Choroid plexus epithelial cell (primary cell): ENCODE measurements at regions not wholly inside any gene's neighbourhood (a gene's known extent, or its start where the extent isn't known, plus 50 kb on each side); places are given as distances from the start of the nearest gene placed in this dataset.
"Not testable (repeated sequence)": the region's sequence is repeated elsewhere in the genome, so short reads cannot be mapped to it uniquely, and the experiment has no call there.

Experiments
- DNase-seq: peaks from one replicate; pipeline ENCODE4 v3.0.0-alpha.2; 2010; ENCODE audit warnings: low read depth
- H3K4me3 ChIP-seq: 2 replicates; pipeline ENCODE4 v1.5.1; 2011; ENCODE audit warnings: low read depth, mild to moderate bottlenecking, control low read depth, low read length, moderate library complexity
- TF ChIP-seq, protein P1 (sequence below): conservative IDR thresholded peaks from 2 replicates; pipeline ENCODE4 v1.5.1; 2011; ENCODE audit warnings: low read depth, mild to moderate bottlenecking, control low read depth, inconsistent platforms, low read length, moderate library complexity

DNA sequence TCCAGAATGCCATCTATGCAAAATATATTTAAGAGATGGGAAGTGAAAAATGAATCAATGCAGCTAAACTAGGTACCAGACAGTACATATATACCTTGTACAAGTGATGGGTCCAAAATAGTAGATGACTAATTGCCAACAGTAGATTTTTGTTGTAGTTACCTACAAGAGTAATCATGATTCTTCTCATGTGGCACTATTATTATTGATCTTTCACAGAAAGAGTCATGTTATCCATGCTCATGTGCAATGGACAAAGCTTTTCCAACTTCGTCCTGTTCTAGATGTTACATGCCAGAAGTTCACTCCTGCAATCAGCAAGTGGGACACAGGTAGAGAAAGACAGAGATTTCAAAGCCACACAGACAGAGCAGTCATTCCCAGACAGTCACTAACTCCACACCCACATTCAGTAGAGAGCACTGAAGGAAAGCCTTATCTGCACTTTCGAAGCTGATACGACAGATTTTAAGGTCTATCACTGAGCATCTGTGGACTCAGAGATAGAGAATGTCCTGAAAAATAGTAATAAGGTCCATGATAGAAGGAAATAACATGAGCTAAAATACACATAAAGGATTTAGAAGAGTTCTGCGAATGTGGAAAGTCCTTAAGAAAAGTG lies 101.6 kb upstream of the ITPRID2 start:
- DNase-seq: no peak
- TF ChIP-seq, protein P1, sequence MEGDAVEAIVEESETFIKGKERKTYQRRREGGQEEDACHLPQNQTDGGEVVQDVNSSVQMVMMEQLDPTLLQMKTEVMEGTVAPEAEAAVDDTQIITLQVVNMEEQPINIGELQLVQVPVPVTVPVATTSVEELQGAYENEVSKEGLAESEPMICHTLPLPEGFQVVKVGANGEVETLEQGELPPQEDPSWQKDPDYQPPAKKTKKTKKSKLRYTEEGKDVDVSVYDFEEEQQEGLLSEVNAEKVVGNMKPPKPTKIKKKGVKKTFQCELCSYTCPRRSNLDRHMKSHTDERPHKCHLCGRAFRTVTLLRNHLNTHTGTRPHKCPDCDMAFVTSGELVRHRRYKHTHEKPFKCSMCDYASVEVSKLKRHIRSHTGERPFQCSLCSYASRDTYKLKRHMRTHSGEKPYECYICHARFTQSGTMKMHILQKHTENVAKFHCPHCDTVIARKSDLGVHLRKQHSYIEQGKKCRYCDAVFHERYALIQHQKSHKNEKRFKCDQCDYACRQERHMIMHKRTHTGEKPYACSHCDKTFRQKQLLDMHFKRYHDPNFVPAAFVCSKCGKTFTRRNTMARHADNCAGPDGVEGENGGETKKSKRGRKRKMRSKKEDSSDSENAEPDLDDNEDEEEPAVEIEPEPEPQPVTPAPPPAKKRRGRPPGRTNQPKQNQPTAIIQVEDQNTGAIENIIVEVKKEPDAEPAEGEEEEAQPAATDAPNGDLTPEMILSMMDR: no peak

DNA sequence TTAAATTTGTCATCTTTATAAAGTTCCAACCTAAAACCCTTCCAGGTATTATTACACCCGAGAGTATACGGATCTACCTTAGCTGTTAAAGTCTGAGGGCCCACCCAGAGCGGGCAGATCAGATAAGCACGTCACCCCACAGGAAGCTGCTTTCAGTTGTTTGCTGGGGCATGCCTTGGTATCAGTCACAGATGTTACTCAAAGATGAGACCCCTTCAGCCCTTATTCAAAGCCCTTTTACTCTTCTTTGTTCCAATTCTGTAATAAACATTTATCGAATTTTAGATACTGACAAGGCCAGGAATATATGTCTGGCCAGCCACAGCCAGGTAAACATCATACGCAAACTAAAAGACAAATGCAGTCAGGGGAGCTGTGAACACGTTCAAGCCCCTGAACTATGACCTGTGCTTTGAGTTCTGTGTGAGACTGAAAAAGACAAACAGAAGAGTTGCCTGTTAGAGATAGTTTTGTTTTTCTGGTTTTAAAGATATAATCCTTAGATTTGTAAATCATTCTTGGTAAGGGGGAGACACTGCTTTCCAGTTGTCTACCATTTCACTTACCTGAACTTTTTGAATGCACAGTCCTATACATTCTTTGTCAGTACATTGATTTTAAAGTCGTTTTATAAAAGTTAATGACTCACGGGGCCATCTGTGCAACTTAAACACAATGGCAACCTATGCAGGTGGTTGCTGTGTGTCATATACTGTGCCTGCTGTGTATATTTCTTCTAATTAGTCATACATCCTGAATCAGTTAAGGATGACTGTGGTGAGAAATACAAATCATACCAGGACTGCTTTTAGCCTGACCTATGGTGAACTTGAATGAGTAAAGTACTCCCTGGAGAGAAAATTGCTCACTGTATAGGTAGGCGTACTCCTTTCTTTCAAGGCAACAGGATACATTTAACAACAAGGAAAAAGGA lies 100.5 kb upstream of the ITPRID2 start:
- TF ChIP-seq, protein P1: no peak
- H3K4me3 ChIP-seq: no peak overlapping the region
- peak; percentile 97 for DNase-seq

More for the DNA sequence above, 101.6 kb upstream of the ITPRID2 start:
- H3K4me3 ChIP-seq: no peak overlapping the region

DNA sequence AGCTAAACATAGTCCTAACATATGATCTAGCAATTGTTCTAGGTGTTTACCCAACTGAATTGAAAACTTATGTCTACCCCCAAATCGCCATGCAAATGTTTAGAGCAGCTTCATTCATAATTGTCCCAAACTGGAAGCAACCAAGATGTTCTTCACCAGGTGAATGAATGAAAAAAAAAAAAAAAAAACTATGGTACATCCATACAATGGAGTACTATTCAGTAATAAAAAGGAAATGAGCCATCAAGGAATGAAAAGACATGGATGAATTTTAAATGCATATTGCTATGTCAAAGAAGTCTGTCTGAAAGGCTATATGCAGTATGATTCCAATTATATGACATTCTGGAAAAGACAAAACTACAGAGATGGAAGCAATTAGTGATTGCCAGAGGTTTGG lies 98.6 kb upstream of the ITPRID2 start:
- TF ChIP-seq, protein P1: no peak
- DNase-seq: no peak

DNA sequence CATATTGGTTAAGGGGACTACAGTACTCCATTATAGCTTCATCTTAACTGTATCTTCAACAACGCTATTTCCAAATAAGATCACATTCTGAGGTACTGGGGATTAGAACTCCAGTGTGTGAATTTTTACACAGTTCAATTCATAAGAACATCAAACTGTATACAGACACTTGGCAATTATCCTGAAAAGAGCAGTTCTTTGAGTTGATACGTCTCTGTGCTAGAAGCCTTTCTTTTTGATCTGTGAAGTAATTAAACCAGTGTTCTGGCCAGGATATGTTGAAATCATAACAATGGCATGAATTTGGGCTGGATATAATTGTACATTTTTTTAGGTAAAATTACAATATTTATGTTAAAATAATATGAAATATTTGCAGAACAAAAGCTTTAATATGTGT lies 93.5 kb upstream of the ITPRID2 start:
- no peak for DNase-seq
- H3K4me3 ChIP-seq: no peak overlapping the region
- TF ChIP-seq, protein P1: no peak

More for the DNA sequence above, 98.6 kb upstream of the ITPRID2 start:
- no peak overlapping the region for H3K4me3 ChIP-seq

DNA sequence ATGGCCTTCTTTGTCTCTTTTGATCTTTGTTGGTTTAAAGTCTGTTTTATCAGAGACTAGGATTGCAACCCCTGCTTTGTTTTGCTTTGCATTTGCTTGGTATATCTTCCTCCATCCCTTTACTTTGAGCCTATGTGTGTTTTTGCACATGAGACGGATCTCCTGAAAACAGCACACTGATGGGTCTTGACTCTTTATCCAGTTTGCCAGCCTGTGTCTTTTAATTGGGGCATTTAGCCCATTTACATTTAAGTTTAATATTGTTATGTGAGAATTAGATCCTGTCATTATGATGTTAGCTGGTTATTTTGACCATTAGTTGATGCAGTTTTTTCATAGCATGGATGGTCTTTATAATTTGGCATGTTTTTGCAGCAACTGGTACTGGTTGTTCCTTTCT lies 89.2 kb upstream of the ITPRID2 start:
- not testable (repeated sequence) for H3K4me3 ChIP-seq, DNase-seq

DNA sequence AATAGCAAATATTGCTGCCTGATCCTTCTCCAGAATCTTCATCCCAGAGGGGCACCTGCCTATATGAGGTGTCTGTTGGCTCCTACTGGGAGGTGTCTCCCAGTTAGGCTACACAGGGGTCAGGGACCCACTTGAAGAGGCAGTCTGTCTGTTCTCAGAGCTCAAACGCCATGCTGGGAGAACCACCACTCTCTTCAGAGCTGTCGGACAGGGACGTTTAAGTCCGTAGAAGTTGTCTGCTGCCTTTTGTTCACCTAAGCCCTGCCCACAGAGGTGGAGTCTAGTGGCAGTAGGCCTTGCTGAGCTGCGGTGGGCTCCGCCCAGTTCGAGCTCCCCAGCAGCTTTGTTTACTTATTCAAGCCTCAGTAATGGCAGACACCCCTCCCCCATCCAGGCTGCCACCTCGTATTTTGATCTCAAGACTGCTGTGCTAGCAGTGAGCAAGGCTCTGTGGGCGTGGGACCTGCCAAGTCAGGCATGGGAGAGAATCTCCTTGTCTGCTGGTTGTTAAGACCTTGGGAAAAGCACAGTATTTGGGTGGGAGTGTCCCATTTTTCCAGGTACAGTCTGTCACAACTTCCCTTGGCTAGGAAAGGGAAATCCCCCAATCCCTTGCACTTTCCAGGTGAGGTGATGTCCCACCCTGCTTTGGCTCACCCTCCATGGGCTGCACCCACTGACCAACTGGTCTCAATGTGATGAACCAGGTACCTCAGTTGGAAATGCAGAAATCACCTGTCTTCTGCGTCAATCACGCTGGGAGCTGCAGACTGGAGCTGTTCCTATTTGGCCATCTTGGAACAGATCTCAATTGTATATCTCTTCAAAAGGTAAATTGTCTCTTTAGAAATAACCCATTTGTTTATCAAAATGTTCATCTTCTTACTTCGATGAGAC lies 87.4 kb upstream of the ITPRID2 start:
- not testable (repeated sequence) for H3K4me3 ChIP-seq, DNase-seq

DNA sequence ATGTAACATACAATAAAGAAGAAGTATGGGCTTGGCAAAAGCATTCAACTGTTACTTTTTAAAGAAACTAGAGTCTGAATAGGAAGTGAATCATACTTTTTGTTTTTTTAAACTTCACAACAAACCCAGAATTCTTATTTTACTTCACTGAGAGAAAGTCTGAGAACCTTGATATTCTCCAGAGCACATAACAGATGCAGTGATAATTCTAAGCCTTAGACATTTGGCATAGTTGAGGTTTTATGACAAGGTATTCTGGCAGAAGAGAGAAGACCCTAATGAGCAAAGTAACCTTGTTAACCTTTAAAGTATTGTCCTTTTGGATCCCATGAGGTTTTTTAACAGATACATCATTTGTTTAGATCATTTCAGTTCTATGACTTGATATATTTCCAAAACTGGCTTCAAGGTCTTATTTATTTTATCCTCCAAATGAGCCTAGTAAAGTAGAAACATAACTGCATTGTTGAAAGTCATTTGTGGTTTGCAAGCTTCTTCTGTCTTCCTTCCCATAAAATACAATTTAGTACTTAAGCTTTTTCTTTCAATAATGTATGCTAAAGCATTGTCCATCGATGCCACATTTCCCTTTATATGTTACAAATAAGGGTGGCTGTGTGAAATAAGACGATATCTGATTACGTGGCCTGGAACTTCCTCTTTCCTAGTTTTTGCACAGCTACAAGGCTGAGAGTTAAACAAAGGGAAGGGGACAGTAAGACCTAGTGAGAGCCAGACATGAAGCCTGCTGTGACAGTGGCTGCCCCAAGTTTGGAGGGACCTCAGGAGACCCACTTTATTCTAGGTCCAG lies 86.1 kb upstream of the ITPRID2 start:
- peak; percentile 48 for DNase-seq
- TF ChIP-seq, protein P1: no peak
- no peak overlapping the region for H3K4me3 ChIP-seq
